Caco-2 (cell line): ENCODE measurements at regions not wholly inside any gene's neighbourhood (a gene's known extent, or its start where the extent isn't known, plus 50 kb on each side); places are given as distances from the start of the nearest gene placed in this dataset.

Experiments used
- BruUV-seq: library from RNA; stranded (reverse); fragments of 400-500 nt; replicated peaks from 2 replicates; lab custom pipeline; 2021; lab: Mats Ljungman, UMichigan
- CTCF ChIA-PET: fragments of 300-600 bp; sonication (Branson Sonifier 250); formaldehyde crosslinking; loops from one replicate; lab custom pipeline; 2022; ENCODE audit warnings: antibody characterized with exemption; lab: Charles Lee
- POLR2A ChIA-PET: fragments of 300-600 bp; sonication (Branson Sonifier 250); formaldehyde crosslinking; loops from one replicate; lab custom pipeline; 2022; ENCODE audit warnings: antibody characterized with exemption; lab: Charles Lee
- DNase-seq, 2 experiments: peaks; one replicate each; pipeline versions ENCODE4 v3.0.0 to v3.0.0-alpha.2; 2020 to 2022
- H3K27me3 ChIP-seq: replicated peaks from 2 replicates; pipeline ENCODE4 v1.6.0; 2011; ENCODE audit warnings: low read length; ENCODE audit not compliant: control insufficient read depth, insufficient read depth
- H3K36me3 ChIP-seq: 2 replicates; pipeline ENCODE4 v1.5.1; 2011; ENCODE audit warnings: low read length; ENCODE audit not compliant: control insufficient read depth, insufficient read depth
- H3K4me1 ChIP-seq: fragments of 250-450 bp; sonication (Bioruptor Pico); 2 replicates; pipeline ENCODE4 v1.5.1; 2020; ENCODE audit warnings: mild to moderate bottlenecking
- H3K4me3 ChIP-seq: 2 replicates; pipeline ENCODE4 v1.5.1; 2011; ENCODE audit warnings: low read depth, mild to moderate bottlenecking, control low read depth, low read length
- H3K9me3 ChIP-seq: fragments of 250-450 bp; sonication (Bioruptor Pico); 2 replicates; pipeline ENCODE4 v1.5.1; 2020; ENCODE audit warnings: mild to moderate bottlenecking, moderate library complexity
- H3K27ac Mint-ChIP-seq: one replicate; pipeline ENCODE4 v1.8.0; 2022; ENCODE audit warnings: mixed read lengths; ENCODE audit not compliant: unreplicated experiment
- H3K27me3 Mint-ChIP-seq: one replicate; pipeline ENCODE4 v1.8.0; 2022; ENCODE audit warnings: mixed read lengths; ENCODE audit not compliant: insufficient read depth, unreplicated experiment
- H3K36me3 Mint-ChIP-seq: one replicate; pipeline ENCODE4 v1.8.0; 2022; ENCODE audit warnings: mild to moderate bottlenecking, mixed read lengths; ENCODE audit not compliant: insufficient read depth, unreplicated experiment
- H3K4me1 Mint-ChIP-seq: one replicate; pipeline ENCODE4 v1.8.0; 2022; ENCODE audit warnings: low read depth, mixed read lengths; ENCODE audit not compliant: unreplicated experiment
- H3K4me3 Mint-ChIP-seq: one replicate; pipeline ENCODE4 v1.8.0; 2022; ENCODE audit warnings: mild to moderate bottlenecking, moderate library complexity, mixed read lengths; ENCODE audit not compliant: unreplicated experiment
- H3K9me3 Mint-ChIP-seq: one replicate; pipeline ENCODE4 v1.8.0; 2022; ENCODE audit warnings: mixed read lengths; ENCODE audit not compliant: unreplicated experiment
- intact Hi-C: fragments of 100-400 bp; cut with micrococcal nuclease; formaldehyde crosslinking; loops from one replicate; pipeline ENCODE4 v1.10.0; 2022; ENCODE audit not compliant: unreplicated experiment
- TF ChIP-seq, protein P1 (sequence below), 2 experiments: fragments of 200-600 bp in 1 of 2; IDR thresholded peaks; 1 replicate in 1 of 2; 2 replicates in 1 of 2; pipeline versions ENCODE4 v1.5.1 to v1.8.0; 2011 to 2022; ENCODE audit warnings: antibody characterized with exemption in 1 of 2, control low read depth in 1 of 2, inconsistent platforms in 1 of 2, low read depth in 1 of 2, low read length in 1 of 2, mild to moderate bottlenecking in 1 of 2, moderate library complexity in 1 of 2; ENCODE audit not compliant: insufficient read depth in 1 of 2, severe bottlenecking in 1 of 2, unreplicated experiment in 1 of 2

DNA sequence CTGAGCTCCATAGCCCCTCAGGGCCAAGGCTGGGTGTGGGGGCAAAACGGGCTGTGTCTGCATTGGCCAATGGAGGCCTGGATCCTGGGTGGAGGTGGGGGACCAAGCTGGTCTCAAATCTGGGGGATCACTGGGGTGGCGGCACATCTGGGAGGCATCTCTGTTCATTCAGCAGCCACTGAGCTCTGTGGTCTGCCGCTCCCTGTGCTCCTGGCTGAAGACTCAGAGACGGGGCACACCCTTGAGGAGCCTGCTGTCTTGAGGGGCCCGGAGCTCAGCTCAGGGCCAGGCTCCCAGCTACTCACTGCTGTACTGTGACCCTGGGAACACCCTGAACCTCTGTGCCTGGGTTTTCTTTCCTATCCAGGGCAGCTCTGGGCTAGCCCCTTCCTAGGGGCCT lies 90.3 kb upstream of the WNT4 start:
- CTCF ChIA-PET = no interaction called here
- Histone ChIP-seq H3K4me3 (no peak overlapping the region), H3K36me3 (no peaks in the 10 kb centered on the region), H3K9me3 (no peaks in the 10 kb centered on the region), H3K27me3 (no peaks in the 10 kb centered on the region; the same call in 1 of the 2 replicates), H3K4me1 (peaks cover 16% of the 10 kb centered on the region)
- peaks cover 8% of the 10 kb centered on the region for H3K4me1 Mint-ChIP-seq
- POLR2A ChIA-PET = no interaction called here
- H3K9me3 Mint-ChIP-seq = no peaks in the 10 kb centered on the region
- no peaks in the 10 kb centered on the region for H3K36me3 Mint-ChIP-seq
- BruUV-seq = no TSS peak
- H3K4me3 Mint-ChIP-seq = no peak overlapping the region
- intact Hi-C loops = no loop called here
- no peak overlapping the region for H3K27ac Mint-ChIP-seq
- no peak for DNase-seq
- TF ChIP-seq, protein P1, sequence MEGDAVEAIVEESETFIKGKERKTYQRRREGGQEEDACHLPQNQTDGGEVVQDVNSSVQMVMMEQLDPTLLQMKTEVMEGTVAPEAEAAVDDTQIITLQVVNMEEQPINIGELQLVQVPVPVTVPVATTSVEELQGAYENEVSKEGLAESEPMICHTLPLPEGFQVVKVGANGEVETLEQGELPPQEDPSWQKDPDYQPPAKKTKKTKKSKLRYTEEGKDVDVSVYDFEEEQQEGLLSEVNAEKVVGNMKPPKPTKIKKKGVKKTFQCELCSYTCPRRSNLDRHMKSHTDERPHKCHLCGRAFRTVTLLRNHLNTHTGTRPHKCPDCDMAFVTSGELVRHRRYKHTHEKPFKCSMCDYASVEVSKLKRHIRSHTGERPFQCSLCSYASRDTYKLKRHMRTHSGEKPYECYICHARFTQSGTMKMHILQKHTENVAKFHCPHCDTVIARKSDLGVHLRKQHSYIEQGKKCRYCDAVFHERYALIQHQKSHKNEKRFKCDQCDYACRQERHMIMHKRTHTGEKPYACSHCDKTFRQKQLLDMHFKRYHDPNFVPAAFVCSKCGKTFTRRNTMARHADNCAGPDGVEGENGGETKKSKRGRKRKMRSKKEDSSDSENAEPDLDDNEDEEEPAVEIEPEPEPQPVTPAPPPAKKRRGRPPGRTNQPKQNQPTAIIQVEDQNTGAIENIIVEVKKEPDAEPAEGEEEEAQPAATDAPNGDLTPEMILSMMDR (IDR thresholded peaks at IDR 0.05; ENCODE audit: insufficient read depth in 1 of 2, low read depth in 1 of 2, low read length in 1 of 2, severe bottlenecking in 1 of 2, unreplicated experiment in 1 of 2) = no peak
- no peaks in the 10 kb centered on the region for H3K27me3 Mint-ChIP-seq

GRCh38 chr1:22234476-22235030 lies 91.7 kb upstream of the WNT4 start:
- peaks cover 5% of the 10 kb centered on the region; the same call in 1 of the 2 replicates for H3K4me1 ChIP-seq
- DNase-seq = no peak
- Mint-ChIP-seq H3K27ac (no peak overlapping the region), H3K4me1 (peaks cover 4% of the 10 kb centered on the region), H3K9me3 (no peaks in the 10 kb centered on the region), H3K4me3 (no peak overlapping the region), H3K27me3 (no peaks in the 10 kb centered on the region), H3K36me3 (no peaks in the 10 kb centered on the region)
- H3K27me3 ChIP-seq = no peaks in the 10 kb centered on the region; the same call in 1 of the 2 replicates
- intact Hi-C loops = no loop called here
- POLR2A ChIA-PET = no interaction called here
- no peaks in the 10 kb centered on the region for H3K36me3 ChIP-seq
- H3K4me3 ChIP-seq = no peak overlapping the region
- CTCF ChIA-PET = interaction anchor here (0.7 kb wide), 1 partner anchor 156 kb away, joined by 3 read pairs; no protein-coding TSS in a partner anchor
- H3K9me3 ChIP-seq = no peaks in the 10 kb centered on the region
- TF ChIP-seq, protein P1 (IDR thresholded peaks at IDR 0.05; ENCODE audit: insufficient read depth in 1 of 2, low read depth in 1 of 2, low read length in 1 of 2, severe bottlenecking in 1 of 2, unreplicated experiment in 1 of 2) = no peak
- no TSS peak for BruUV-seq

DNA sequence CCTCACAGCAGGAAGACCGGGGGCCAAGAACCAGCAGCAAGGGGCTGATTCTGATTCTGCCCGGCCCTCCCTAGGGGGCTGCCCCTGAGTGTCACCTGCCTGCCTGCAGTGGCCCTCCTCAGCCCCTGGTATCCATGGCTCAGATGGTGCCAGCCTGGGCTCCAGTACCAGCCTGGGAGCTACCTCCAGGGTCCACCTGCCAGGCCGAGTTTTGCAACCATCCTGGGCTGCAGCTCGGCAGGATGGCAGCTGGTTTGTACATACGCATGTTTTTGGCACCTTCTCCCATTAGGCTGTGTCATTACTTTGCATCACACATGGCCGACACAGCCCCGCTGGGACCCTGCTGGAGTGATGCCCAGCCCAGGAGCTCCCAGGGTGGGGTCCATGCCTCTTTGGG lies 93.3 kb upstream of the WNT4 start:
- Mint-ChIP-seq H3K4me1 (no peaks in the 10 kb centered on the region), H3K9me3 (no peaks in the 10 kb centered on the region), H3K27me3 (no peaks in the 10 kb centered on the region), H3K4me3 (no peak overlapping the region), H3K36me3 (no peaks in the 10 kb centered on the region), H3K27ac (no peak overlapping the region)
- no TSS peak for BruUV-seq
- TF ChIP-seq, protein P1 (IDR thresholded peaks at IDR 0.05; ENCODE audit: insufficient read depth in 1 of 2, low read depth in 1 of 2, low read length in 1 of 2, severe bottlenecking in 1 of 2, unreplicated experiment in 1 of 2) = no peak
- H3K4me1 ChIP-seq = no peaks in the 10 kb centered on the region
- no peaks in the 10 kb centered on the region for H3K36me3 ChIP-seq
- POLR2A ChIA-PET = no interaction called here
- no peaks in the 10 kb centered on the region for H3K9me3 ChIP-seq
- H3K4me3 ChIP-seq = no peak overlapping the region
- H3K27me3 ChIP-seq = no peaks in the 10 kb centered on the region; the same call in 1 of the 2 replicates
- no peak for DNase-seq
- intact Hi-C loops = no loop called here
- CTCF ChIA-PET = no interaction called here
